ENCODE measurements at regions not wholly inside any gene's neighbourhood (a gene's known extent, or its start where the extent isn't known, plus 50 kb on each side); places are given as distances from the start of the nearest gene placed in this dataset.
"Not testable (repeated sequence)": the region's sequence is repeated elsewhere in the genome, so short reads cannot be mapped to it uniquely, and the experiment has no call there.

GRCh38 chr3:59494969-59495368, 445.1 kb upstream of the CFAP20DC start:
- not testable (repeated sequence) for FAIRE-seq

DNA sequence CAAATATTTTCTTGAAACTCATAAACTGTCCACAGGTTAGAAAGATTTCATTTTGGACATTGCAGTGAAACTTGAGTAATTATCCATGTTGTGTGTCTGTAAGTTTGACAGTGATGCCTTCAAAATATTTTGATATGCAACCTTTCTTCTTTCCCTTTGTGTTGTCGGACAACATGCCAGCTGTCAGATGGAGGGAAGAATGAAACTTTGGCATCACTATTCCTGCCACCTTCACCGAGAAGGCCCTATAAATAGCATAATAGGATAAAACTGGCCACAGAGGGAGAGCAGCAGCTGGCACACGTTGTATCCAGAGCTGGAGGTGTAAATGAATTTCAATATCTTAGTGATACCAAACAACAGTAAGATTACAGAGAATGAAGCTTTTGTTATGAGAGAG, 436.7 kb upstream of the CFAP20DC start:
- no peak for FAIRE-seq

DNA sequence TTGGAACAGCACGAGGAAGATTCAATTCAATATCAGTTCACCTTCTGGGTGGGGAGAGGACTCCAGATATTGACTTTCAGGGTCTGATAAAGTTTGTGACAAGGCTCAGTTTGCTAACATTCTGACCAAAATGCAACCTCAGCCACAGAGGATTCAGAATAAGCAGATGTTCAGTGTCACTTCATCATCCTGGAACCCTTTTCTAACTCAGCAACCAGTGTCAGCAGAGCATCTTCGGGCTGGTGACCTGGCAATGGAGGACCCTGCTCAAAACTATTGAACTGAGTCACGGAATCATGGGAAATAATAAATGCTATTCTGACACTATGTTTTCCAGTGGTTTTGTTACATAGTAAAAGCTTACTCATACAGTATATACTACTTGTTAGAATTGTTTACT, 433.4 kb upstream of the CFAP20DC start:
- FAIRE-seq = no peak

DNA sequence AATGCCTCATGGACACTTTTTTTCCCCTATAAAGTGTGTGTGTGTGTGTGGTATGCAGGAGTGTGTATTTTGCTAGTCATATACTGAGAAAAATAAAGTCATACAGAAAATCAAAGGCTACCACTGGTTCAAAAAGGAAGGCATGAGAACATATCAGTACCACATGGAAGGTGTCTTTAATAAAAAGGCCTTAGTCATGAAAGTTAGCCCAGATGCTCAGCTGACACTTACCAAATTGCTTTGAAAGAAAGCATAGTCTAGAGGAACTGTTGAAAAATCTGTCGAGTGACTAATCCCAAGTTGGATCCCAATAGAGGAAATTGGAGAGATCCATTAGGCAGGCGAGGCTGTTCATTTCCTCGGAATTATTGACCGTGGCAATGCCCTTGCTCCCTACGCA, 432.9 kb upstream of the CFAP20DC start:
- no peak for FAIRE-seq

DNA sequence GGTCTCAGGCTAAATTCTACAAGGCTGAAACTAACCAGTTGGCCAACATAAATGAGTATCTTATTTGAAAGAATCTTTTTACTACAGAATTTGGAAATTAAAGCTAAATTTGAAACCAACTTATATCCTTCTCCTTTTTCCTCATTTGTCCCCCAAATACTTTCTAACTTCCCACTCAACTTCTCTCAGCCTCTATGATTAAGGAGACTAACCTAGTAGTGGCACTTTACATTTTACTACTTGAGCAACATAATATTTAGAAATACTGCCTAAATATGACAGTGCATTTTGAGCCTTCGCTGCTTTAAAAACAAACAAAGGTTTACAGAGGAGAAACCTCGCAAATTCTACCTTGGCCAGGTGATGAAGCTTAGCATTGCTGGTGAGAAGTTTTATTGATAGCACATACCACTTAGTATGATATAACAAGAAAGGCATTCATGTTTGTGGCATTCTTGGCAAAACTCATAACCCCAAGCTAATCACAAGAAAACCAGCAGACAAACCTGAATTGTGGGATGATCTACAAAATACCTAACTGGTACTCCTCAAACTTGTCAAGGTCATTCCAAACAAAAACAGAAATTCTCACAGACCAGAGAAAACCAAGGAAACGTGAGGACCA, 432.1 kb upstream of the CFAP20DC start:
- no peak for FAIRE-seq

DNA sequence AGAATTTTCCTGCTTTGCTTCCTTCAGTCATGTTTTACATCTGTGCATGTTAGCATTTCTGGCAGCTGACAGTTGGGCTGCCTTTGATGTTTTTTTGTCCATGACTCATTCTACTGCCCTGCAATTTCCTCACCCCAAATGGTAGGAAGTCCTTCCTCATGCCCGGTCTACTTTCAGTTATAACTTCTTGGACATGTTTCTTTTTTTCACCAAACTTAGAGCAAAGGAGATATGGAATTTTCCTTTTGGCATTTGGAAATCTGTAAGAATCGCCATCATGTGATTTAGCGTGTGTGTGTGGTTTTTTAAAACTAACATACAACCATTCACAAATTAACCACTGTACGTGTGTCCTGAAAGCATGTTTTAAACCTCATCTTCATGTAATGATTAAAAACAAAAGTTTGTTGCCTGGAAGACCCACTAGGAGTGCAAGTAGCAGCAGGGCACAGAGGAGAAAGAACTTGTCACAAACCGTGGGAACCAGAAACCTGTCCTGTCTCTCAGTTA, 430.7 kb upstream of the CFAP20DC start:
- FAIRE-seq = no peak

GRCh38 chr3:59473636-59474035, 423.8 kb upstream of the CFAP20DC start:
- no peak for FAIRE-seq

DNA sequence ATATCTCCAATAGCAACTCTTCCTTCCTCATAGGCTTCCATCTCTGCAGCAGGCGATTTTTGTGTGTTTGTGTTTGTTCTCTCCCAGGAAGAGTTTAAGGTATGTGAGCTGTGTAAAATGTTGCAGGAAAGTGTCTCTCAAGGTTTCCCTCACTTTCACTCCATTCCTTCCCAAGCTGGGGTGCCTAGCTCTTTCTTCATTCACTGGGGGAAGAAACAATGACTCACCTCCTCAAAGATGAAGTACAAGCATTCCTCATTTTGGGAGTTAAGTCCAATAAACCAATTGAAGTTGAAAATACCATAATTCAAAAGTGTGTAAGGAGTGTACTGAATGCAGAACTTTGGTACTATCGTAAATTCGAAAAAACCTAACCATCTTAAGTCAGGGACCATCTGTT, 422.7 kb upstream of the CFAP20DC start:
- FAIRE-seq = no peak

GRCh38 chr3:59469948-59470723, 420.3 kb upstream of the CFAP20DC start:
- FAIRE-seq = no peak

GRCh38 chr3:59467476-59467875, 417.7 kb upstream of the CFAP20DC start:
- no peak for FAIRE-seq

- no peak for FAIRE-seq
Measured at GRCh38 chr3:59464187-59464586, 414.4 kb upstream of the CFAP20DC start.

GRCh38 chr3:59463253-59463652, 413.4 kb upstream of the CFAP20DC start:
- FAIRE-seq = no peak

DNA sequence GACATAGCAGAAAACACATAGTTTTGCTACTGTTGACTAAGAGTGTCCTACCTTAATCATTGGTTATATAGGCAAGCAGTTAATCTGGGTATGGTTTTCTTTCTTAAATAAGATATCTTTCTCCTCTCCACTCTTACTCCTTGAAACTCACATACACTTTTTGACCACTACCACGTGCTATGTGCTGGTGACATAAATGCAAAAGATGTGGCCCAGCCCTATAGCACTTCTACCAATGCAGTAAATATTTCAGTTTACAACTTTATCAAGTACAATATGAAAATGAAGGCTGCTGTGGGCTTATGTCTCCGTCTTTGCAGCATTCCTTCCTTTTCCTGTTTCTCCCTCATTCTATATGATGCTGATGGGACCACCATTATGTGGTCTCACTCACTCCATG, 410.2 kb upstream of the CFAP20DC start:
- FAIRE-seq = no peak

GRCh38 chr3:59456852-59457485, 407.1 kb upstream of the CFAP20DC start:
- no peak for FAIRE-seq

- FAIRE-seq = no peak
Measured at GRCh38 chr3:59451800-59452746, 402.2 kb upstream of the CFAP20DC start.

GRCh38 chr3:59450946-59451763, 401.3 kb upstream of the CFAP20DC start:
- FAIRE-seq = no peak

DNA sequence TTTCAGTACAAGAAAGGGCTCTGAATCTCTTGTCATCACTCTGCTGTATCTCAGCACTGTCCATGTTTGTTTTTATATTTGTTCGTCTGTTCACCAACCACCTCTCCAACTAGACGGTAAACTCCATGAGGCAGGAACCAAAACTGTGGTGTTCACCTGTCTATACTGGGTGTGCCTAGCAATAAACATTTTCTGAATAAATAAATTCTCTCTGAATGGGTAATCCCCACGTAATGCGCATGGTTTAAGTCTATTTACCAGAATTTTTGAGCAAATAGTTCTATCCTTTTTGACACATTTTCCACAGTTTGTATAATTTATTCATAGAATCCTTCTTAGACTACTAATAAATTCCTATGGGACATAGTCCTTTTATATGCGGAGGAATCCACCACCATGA, 400.6 kb upstream of the CFAP20DC start:
- FAIRE-seq = no peak

DNA sequence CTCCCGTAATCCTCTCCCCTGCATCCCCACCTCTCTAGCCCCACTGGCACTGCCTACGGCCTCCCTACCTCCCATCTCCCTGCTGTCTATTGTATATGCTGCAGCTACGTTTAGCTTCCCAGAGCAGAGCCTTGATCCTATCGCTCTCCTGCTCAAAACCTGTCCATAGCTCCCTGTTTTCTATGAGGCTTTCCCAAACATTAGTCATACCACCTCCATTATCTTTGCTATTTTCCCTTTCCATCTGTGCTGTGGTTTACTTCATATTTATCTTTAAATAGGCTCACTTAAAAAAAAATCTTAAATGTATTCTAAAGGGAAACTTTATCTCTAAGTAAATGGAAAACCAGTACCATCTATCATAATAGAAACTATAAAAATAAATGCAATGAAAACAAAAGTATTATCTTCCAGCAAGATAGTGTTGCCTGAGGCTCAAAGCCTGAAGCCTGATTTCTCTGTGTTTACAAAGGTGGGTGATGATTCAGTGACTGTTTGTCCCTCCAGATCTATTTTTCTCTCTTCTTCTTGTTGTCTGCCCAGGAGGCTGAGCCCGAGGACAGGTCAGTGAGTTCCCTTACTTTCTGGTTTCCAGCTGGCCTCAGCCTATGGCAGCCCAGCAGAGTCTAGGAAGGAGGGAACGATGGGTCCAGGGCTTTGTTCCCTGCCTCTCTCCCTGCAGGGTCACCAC, 397.1 kb upstream of the CFAP20DC start:
- FAIRE-seq = no peak

- FAIRE-seq = no peak
Measured at GRCh38 chr3:59444676-59445075, 394.9 kb upstream of the CFAP20DC start.

DNA sequence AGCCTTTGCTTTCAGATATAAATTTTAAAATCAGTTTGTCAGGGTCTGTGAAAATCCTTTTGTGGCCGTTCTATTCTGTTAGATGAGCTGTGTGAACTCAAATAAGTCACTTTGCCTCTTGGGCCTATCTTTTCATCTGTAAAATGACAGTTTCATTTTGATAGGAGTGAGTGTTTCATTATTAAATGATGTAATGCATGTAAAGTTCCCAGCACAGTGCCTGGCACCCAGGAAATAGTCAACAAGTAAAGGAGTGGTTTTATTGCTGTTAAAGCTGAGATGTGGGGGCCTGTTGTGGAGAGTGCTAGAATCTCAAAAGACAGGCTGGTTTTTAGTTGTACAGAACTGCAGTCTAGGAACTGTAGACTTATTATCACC, 394.5 kb upstream of the CFAP20DC start:
- FAIRE-seq = no peak

- no peak for FAIRE-seq
Measured at GRCh38 chr3:59443618-59444293, 393.9 kb upstream of the CFAP20DC start.
